ENCODE measurements at regions not wholly inside any gene's neighbourhood (a gene's known extent, or its start where the extent isn't known, plus 50 kb on each side); places are given as distances from the start of the nearest gene placed in this dataset.
"Not testable (repeated sequence)": the region's sequence is repeated elsewhere in the genome, so short reads cannot be mapped to it uniquely, and the experiment has no call there.

DNA sequence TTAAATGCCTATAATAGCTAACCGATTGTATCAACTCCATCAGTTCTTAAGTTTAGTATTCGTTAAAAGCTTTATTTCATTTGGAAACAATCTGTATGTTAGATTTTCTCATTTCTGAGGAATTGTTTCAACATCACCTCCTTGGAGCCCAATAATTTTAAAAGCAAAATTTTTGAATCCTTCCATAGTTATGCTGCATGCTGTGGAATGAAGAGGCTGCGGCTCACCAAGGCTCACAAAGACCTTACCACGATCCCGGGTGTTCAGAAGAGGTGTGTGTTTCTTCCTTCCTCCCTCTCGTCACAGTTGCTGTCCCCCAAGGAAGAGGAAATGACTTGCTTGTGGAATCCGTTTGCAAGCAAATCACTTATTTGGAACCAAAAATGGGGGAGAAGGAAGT lies 143.8 kb downstream of the FGF1 start:
- DNase-seq (ENCODE audit: low read depth in 2 of 3, low spot score in 2 of 3): no peak

DNA sequence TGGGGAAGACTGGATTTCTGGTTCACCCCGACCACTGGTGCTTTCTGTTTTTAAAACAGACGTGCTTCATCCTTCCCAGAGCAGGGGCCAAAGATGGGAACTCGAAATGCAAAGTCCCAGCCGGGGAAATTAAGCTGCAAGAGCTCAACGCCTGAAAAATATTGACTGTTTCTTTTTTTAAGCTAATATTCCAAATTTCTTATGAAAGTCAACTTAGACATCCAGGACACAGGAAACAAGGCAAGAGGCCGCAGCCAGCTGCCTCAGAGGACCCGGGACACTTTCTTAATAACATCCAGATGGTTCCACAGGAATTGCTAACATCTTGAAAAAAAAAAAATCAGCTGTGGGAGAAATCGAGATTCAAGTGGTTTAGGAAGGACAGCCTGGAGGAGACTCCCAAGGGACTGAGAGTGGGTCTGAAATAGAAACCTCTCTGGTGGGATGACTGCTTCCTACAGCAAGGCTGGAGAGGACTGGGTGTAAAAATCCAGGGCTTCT lies 144.9 kb downstream of the FGF1 start:
- DNase-seq (ENCODE audit: low read depth in 2 of 3, low spot score in 2 of 3): no peak

DNA sequence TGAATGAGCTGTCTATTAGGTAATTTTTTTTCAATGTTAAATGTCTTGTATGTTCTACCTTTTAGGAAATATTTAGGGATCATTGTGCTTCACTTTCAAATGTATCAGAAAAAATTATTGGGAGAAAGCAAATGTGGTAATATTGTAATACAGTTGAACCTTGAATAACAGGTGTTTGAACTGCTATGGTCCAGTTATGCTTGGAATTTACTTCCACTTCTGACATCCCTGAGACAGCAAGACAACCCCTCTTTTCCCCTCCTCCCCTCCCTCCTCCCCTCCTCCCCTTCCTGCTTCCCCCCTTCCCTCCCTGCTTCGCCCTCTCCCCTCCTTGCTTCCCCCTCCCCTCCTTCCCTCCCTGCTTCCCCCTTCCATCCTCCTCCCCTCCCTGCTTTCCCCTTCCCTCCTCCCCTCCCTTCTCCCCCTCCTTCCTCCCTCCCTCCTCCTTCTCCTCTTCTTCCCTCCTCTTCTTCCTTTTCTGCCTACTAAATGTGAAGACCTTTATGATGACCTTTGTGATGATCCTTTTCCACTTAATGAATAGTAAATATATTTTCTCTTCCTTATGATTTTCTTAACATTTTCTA lies 146.6 kb downstream of the FGF1 start:
- no peak for DNase-seq (ENCODE audit: low read depth in 2 of 3, low spot score in 2 of 3)

DNA sequence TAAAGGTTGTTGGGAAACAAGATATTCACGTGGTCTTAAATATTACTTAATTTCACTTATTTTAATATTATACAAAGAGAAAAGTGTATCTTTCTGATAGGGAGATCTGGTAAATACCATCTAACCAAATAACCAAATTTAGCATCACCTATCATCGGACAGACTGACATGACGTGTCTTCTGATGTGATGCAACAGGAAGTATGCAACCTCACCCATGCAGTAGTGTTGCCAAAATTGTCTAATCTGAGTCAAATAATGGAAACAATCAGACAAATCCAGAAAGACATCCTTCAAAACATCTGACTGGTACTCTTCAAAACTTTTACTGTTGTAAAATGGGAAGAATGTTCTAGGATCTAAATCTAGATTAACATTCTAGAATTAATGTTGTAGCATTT lies 148.0 kb downstream of the FGF1 start:
- no peak for DNase-seq (ENCODE audit: low read depth in 2 of 3, low spot score in 2 of 3)

DNA sequence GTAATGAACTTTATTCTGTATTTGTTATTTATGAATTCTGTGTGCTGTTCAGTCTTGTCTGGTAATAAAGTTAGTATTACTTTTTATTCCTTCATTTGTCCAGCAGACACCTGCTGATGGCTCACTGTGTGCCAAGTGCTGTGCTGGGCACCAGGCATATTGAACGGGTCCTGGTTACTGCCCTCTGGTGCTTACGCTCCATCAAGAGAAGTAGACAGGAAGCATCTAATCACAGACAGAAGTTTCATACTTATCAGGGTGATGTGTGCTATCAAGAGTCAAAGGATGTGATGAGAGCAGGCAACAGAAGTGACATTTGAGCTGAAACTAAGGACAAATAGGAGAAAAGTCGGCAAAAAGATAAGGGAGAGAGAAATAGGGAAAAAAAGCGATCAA lies 153.1 kb downstream of the FGF1 start:
- DNase-seq (ENCODE audit: low read depth in 2 of 3, low spot score in 2 of 3): no peak

DNA sequence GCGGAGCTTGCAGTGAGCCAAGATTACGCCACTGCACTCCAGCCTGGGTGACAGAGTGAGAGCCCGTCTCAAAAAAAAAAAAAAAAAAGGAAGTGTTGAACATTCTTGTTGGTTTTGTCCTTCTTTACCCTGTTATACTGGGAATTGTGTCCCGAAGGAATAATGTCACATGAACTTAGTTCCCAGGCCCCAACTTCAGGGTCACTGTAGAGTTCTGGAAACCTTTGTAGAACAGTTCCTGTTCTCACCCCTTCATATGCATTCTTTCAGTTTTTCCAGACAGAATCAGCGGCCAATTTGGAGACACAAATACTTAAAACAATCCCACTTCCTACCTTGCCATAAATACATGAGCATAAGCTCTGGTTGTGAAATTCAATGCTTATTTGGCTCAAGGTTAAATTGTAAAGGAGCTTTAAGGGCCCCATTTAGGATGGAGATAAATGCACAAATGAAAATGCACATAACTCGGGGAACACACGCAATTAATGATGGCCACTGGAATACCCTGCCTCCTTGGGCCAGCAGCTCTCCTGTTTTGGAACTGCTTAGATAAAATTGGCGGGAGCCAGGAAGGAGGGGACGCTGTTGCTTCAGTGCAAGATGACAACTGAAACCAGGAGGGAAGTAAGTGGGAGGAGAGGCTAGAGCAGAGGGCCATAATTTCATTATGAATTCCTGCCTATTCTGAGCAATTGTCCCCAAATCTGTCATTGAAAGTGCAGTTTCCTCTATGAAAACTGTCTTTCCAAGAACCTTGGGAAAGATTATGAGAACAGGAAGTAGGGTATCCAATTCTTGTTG lies 153.7 kb downstream of the FGF1 start:
- DNase-seq (ENCODE audit: low read depth in 2 of 3, low spot score in 2 of 3): no peak

DNA sequence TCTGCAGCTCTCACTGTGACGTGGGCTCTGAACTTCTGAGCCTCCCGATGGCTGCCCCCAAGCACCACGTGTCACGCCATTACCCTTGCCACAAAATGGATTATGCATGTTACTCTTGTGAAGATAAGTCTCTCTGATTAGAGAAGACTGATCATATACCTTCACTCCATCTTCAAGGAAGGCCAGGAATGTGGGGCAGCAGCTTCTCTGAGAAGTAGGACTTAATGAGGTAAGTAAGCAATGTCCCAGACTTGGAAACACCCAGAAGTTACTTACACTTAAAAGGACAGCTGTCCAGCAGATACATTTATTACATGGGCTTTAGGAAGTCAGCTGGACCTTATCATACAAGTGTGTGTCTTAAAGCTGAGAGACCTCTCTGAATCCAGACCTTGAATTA lies 155.0 kb downstream of the FGF1 start:
- DNase-seq (ENCODE audit: low read depth in 2 of 3, low spot score in 2 of 3): no peak

DNA sequence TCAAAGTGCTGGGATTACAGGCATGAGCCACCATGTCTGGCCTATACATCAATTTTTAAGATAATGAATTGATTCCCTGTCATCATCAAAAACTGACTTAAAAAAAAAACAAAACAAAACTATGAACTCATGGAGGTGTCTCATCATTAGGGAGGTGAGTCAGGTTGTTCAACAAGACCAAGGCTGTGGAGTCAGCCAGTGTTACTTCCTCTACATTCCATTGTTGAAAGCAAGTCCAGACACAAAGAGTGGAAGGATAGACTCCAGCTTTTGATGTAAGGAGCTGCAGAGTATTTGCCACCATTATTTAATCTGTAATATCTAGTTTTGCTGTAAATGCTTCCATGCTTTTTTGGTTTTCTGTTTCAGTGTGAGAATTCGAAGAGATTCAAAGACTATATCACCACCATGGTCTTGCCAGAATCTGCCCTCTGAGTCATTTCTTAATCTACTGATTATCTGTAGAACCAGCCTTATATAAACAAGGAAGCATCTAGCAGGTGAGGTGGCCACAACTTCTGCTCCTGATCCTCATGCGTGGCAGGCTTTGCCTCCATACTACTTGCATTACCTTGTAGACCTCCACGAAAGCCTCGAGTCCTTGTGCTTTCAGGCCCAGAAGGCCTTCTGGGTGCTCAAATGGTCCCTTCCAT lies 156.1 kb downstream of the FGF1 start:
- no peak for DNase-seq (ENCODE audit: low read depth in 2 of 3, low spot score in 2 of 3)

DNA sequence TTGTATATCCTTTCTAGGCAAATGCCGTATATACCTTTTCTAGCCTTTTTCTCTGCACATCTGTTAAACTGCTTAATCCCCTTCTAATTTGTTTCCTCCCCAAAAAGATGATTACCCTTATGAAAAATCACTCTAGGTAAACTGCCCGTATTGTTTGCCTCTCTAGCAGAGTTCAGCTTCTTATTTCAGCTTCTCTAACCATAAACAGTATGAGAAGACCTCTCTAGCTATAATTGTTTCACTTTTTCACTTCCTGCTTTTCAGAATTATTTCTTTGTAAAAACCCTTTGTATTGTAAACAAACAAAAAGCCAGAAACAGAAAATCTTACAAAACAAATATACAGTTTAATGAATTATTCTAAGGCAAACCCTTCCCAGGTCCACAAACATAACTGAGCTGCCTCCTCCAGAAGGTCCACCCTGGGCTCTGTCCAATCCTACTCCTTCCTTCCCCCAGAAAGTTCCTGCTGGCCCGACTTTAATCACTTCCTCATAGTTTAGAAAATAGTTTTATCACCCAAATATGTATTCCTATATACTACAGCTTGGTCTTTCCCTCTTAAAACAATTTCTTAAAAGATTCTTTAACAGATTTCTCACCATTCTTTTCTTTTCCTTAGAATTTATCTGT lies 158.1 kb downstream of the FGF1 start:
- DNase-seq (ENCODE audit: low read depth in 2 of 3, low spot score in 2 of 3): no peak

DNA sequence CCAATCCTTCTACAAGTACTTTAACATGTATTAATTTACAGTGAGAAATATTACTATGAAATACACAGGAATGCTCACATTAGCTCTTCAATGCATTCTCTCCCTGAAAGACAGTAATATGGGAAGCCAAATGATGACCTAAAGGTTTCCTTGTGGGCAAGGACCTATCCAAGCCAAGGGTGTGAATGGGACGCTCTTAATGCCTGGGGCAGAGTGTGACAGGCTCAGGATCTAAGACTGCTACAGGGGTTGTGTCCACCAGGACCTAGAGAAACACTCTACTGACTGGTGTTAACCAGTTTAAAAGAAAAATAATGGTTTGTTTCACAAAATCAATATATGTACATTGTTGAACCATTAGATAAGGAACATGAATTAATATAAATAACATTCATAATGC lies 158.7 kb downstream of the FGF1 start:
- no peak for DNase-seq (ENCODE audit: low read depth in 2 of 3, low spot score in 2 of 3)

DNA sequence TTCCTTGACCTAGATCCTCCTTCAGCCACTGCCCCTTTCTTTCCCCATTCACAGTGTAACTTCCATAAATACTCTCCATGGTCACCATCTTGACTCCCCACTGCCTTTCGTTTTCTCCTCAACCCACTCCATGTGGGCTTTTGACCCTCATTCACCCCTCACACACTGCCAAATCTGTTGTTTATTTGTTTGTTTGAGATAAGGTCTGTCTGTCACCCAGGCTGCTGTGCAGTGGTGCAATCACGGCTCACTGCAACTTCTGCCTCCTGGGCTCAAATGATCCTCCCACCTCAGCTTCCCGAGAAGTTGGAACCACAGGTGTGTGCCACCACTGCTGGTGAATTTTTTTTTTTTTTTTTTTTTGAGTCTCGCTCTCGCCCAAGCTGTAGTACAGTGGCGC lies 162.9 kb downstream of the FGF1 start:
- DNase-seq (ENCODE audit: low read depth in 2 of 3, low spot score in 2 of 3): no peak

DNA sequence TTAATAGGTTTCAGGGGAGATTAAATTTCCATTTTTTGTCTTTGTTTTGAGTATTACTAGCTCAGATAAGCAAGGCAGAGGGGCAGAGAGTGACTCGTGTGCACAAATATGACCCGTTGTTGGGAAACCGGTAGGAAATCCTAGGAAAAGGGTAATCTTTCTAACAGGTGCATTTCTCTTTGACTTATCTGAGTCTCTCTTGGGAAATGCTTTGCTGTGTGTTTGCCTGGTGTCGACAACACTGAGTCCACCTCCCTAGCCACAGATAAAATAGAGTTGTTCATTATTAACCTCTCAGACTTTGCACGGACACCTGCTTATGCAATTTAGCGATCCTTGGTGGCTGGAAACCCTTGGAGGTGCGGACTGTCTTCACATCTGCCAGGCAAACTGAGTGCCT lies 164.2 kb downstream of the FGF1 start:
- DNase-seq (ENCODE audit: low read depth in 2 of 3, low spot score in 2 of 3): no peak

DNA sequence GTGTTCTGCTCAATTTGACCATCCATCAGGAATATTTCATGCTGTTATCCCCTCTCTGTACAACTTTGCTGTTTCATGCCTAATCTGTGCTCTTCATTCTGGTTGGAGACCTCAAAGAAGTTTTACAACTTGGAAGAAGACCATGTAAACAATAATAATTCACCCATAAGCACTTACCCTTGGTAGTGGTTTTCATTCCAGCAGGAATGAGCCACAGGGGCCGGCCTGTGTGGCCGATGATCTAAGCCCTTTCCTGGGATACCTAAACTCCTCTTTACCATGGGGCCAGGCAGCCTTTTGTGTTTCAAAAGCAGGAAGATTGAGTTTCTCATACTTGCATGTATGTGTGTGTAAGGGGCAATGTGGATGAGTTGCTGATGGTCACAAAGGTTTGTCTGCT lies 165.0 kb downstream of the FGF1 start:
- no peak for DNase-seq (ENCODE audit: low read depth in 2 of 3, low spot score in 2 of 3)

DNA sequence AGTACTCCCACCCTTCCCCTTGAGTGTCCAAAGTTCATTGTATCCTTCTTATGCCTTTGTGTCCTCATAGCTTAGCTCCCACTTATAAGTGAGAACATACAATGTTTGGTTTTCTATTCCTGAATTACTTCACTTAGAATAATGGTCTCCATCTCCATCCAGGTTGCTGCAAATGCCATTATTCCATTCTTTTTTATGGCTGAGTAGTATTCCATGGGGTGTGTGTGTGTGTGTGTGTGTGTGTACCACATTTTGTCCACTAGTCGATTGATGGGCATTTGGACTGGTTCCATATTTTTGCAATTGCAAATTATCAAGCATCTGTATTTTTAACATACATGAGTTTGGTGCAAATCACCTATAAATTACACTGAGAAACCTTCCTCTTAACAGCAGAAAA lies 166.0 kb downstream of the FGF1 start:
- not testable (repeated sequence) for DNase-seq (ENCODE audit: low read depth in 2 of 3, low spot score in 2 of 3)

DNA sequence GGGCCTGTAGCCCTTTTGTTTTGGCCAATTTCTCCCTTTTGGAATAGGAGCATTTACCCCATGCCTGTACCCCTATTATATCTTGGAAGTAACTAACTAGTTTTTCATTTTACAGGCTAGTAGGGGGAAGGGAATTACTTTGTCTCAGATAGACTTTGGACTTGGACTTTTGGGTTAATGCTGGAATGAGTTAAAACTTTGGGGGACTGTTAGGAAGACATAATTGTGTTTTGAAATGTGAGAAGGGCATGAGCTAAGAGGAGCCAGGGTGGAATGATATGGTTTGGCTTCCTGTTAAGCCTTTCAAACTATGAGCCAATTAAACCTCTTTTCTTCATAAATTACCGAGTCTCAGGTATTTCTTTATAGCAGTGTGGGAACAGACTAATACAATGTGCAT lies 168.1 kb downstream of the FGF1 start:
- DNase-seq (ENCODE audit: low read depth in 2 of 3, low spot score in 2 of 3): no peak

DNA sequence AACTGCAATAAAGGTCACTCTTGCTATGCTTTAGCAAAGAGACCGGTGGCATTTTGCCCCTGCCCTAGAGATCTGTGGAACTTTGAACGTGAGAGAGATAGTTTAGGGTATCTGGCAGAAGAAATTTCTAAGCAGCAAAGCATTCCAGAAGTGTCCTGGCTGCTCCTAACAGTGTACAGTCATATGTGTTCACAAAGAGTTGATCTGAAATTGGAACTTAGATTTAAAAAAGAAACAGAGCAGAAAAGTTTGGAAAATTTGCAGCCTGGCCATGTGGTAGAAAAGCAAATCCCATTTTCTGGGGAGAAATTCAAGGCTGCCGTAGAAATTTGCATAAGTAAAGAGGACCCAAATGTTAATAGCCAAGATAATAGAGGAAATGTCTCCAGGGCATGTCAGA lies 169.2 kb downstream of the FGF1 start:
- DNase-seq (ENCODE audit: low read depth in 2 of 3, low spot score in 2 of 3): no peak

DNA sequence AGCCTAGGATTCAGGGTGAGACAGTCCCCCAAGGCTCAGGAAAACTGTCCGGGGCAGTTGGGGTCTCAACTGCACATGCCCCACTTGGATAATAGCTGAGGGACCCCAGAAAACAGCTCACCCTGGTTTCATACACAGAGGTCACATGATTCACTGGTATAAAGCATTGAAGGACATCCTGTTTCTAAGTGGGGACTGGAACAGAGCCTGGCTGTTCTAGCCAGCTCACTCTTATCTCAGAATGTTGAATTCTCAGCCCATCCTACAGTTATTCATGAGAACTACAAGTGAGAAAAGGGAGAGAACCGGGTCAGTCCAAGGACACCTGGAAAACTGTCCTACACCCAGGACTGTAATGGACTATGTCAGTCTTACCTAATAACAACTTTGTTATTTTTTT lies 170.9 kb downstream of the FGF1 start:
- no peak for DNase-seq (ENCODE audit: low read depth in 2 of 3, low spot score in 2 of 3)

DNA sequence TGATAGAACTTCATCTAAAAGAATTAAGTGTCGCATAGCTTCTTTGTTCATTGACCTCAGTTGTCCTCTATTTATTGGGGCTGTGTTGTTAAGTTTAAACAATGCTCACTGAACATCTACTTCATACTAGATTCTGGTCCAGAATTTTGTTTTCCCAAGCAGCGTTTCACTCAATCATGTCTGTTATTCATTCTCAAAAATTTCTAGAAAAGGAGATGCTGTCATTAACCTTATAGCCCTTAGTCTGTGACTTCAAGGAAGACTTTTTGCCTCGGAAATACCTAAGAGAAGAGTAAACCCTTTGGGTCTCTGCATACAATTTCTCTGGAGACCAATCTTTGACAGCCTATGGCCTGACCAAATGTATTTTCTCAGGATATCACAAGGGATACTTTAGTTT lies 171.7 kb downstream of the FGF1 start:
- no peak for DNase-seq (ENCODE audit: low read depth in 2 of 3, low spot score in 2 of 3)

DNA sequence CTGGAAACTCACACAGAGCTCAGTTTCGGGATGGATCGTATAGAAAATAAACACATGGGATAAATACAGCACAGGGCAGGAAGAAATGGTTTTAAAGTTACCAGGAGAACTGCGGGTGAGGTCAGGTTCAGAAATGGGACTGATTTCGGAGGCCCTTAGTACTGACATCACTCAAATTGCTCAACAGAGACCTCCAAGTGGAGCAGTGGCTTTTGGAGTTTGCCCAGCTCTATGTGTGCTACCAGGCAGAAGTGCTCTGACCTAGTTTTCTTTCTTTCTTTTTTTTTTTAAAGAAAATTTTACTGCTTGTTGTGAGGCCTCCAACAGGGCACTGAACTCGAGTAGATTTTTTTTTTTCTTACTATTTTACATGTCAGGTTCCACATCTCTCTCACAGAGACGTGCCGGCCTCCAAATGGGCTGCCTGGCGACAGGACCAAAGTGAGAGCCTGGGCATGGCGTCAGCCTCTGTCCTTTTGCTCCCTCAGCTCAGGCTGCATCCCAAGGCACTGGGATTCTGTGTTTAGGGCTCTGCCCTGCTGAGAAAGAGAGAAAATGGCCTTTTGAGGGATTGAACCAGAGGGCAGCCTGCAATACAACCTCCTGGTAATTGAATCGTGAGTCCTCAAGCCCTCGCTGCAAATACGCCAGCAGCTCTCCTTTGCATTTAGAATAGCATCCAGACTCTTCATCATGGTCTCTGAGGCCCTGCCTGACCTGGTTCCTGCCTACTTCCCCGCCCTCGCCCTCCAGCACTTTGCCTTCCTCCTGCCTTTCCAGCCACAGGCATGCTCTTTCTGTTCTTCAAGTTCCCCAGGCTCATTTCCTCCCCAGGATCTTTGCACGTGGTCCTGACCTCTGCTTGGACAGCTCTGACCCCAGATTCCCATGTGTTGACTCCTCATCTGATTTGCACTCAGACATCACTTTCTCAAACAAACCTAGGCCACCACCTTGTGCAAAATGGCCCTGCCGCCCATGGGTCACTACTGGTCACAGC lies 173.5 kb downstream of the FGF1 start:
- DNase-seq (ENCODE audit: low read depth in 2 of 3, low spot score in 2 of 3): no peak

DNA sequence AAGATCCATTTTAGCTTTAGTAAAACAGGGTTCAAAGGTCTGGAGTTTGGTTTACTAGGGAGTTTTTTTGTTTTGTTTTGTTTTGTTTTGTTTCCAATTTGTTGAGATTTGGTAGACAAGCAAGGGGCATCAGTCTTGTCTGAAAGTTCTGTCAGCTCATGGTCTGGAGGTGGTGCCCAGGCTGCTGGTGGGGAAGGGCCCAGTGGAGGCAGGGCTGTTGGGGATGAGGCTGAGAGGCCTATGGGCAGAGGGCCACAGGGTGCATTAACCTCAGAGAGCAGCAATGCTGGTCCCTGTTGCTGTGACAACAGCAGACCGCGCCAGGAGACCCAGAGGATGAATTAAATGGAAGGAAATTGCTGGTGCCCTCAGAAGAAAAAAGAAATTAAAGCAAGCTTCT lies 174.5 kb downstream of the FGF1 start:
- DNase-seq (ENCODE audit: low read depth in 2 of 3, low spot score in 2 of 3): no peak

DNA sequence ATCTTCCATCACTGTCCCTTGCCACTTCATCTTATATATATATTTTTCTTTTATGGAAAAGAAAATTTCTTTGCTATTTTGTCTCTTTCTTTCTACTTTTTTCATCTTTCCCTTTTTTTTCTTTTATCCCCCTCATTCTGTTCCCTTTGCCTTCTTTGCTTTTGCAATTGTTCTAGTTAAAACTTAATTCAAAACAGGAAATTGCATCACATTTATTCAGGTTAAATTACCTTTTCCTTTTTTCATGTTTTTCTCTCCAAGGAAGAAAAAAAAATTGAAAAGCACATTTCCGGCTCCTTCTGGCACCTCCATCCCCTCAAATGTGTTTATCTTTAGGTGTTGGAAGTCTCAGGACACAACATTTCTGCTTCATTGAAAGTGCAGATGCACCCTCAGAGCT lies 176.9 kb downstream of the FGF1 start:
- no peak for DNase-seq (ENCODE audit: low read depth in 2 of 3, low spot score in 2 of 3)
